Mammary epithelial cell (primary cell): ENCODE measurements at regions not wholly inside any gene's neighbourhood (a gene's known extent, or its start where the extent isn't known, plus 50 kb on each side); places are given as distances from the start of the nearest gene placed in this dataset.

Source experiments
- CTCF ChIP-seq, 2 donors: IDR thresholded peaks in 1 of 2; conservative IDR thresholded peaks in 1 of 2; 2 replicates each; pipeline ENCODE4 v1.5.1; 2011 to 2012; ENCODE audit warnings: inconsistent platforms in 2 of 2, low read length in 2 of 2, mild to moderate bottlenecking in 2 of 2, control low read depth in 1 of 2, low read depth in 1 of 2; ENCODE audit not compliant: insufficient read depth in 1 of 2; ENCODE audit errors: extremely low read depth in 1 of 2
- EZH2 ChIP-seq: IDR thresholded peaks from 2 replicates; pipeline ENCODE4 v1.6.1; 2012; ENCODE audit warnings: low read length, inconsistent platforms, borderline replicate concordance

GRCh38 chr7:106604303-106604924 lies 56.5 kb downstream of the CCDC71L start:
- no peak for TF ChIP-seq CTCF (conservative IDR thresholded peaks at IDR 0.05 in 1 of 2, IDR thresholded peaks at IDR 0.05 in 1 of 2; ENCODE audit: extremely low read depth in 1 of 2, insufficient read depth in 1 of 2, low read depth in 1 of 2, low read length in 2 of 2)
- TF ChIP-seq EZH2, result no peak
